GM21390 (cell line): ENCODE measurements at regions not wholly inside any gene's neighbourhood (a gene's known extent, or its start where the extent isn't known, plus 50 kb on each side); places are given as distances from the start of the nearest gene placed in this dataset.
"Not testable (repeated sequence)": the region's sequence is repeated elsewhere in the genome, so short reads cannot be mapped to it uniquely, and the experiment has no call there.

Experiments used
- ATAC-seq: cut with Tn5 transposase; IDR thresholded peaks from one replicate; pipeline ENCODE4 v1.9.1; 2021; ENCODE audit not compliant: unreplicated experiment

GRCh38 chr4:154035341-154035740 is 246.5 kb upstream of the SFRP2 start:
- no peak for ATAC-seq

- no peak for ATAC-seq
These were observed 245.0 kb upstream of the SFRP2 start for GRCh38 chr4:154033921-154034320.

GRCh38 chr4:154032914-154033313 is 244.0 kb upstream of the SFRP2 start:
- no peak for ATAC-seq

GRCh38 chr4:154030746-154031145 is 241.9 kb upstream of the SFRP2 start:
- no peak for ATAC-seq

GRCh38 chr4:154030152-154030551 is 241.3 kb upstream of the SFRP2 start:
- ATAC-seq: no peak

- ATAC-seq: no peak
These were observed 240.3 kb upstream of the SFRP2 start for GRCh38 chr4:154029171-154029570.

DNA sequence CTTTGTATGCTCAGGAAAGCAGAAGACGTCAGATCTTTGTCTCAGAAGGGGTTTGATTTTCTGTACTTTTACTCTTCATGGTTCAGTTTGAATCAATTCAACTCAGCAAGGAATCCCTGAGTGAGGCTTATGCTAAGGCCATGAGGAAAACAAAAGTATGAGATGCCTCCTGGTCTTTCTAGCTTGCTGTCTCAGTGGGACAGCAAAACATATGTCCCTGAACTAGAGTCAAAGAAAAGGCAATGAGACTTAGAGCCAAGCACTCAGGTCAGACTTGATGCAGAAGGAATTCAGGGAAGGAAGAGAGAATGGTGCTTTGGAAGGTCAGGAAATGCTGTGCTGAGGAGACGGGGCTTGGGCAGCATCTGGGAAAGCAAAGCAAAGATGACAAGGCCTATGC is 236.2 kb upstream of the SFRP2 start:
- no peak for ATAC-seq

- ATAC-seq: no peak
These were observed 235.3 kb upstream of the SFRP2 start for GRCh38 chr4:154024097-154024694.

GRCh38 chr4:154023671-154024070 is 234.8 kb upstream of the SFRP2 start:
- not testable (repeated sequence) for ATAC-seq

DNA sequence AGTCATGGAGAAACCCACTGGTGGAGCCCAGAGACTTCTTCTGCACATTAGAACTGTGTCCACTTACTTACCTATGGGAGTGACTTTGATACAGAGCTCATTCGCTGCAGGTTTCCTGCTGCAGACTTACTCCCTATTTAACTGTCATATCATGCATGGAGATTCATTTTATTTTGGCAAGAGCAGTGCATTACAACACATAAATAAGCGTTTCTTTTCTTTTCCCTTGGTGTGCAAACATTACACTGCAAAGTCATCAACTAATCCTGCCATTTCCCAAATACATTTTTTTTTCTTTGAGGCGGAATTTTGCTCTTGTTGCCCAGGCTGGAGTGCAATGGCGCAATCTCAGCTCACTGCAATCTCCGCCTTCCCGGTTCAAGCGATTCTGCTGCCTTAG is 230.9 kb upstream of the SFRP2 start:
- no peak for ATAC-seq

GRCh38 chr4:154018659-154019058 is 229.8 kb upstream of the SFRP2 start:
- ATAC-seq: no peak

DNA sequence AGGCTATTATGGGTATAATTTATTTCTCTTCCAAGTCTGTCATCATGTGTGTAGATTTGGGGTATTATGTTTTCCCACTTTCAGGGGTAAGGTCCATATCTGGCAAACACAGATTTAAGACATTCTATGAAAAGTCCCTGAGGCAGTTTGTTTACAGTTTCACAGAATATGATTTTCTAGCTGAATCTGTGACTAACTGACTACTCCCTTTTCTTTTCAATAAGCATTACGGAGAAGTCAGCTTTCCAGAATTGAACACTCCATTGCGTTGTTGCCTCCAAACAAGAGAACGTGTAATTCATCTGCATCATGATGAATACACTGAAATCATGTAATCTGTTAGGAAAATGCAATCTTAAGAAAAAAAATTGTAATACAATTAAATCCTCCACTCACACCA is 226.7 kb upstream of the SFRP2 start:
- no peak for ATAC-seq

DNA sequence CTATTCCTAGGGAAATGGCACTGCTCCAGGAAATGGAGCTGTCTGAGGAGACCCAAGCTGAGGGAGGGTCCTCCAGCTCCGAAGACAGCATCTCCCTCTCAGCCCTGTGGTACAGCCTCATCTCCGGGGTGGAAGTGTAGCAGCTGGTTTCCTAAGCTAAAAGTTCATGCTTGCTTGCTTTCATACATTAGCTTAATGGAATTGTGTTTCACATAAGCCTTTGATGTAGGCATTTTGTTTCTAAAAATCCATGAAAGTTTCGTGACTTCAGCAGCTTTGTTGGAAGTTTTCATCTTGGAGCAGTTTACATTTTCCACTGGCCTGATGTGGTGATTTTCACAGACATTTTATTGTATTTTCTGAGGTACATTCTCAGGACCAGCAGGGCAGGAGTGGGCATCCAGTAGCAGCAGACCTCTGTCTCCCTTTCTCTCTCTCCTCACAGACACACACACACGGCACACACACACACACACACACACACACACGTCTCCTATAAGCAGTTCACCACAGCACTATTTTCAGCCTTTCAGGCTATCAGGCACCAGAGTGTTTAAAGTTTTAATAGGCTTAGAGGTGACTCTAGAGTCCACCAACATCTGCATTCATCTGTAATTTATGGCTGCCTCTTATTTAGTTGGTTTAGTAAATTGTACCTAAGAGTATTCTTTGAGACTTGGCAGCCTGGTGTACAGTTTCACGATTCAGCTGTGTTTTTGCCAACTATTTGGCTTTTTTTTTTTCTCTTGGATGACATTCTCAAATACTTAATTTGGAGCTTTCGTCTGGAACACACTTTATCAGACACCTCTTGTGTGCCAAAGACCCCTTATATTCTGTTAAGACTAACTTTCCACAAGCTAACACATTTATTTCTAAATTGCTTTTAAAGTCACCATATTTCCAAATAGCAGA is 225.8 kb upstream of the SFRP2 start:
- no peak for ATAC-seq

- no peak for ATAC-seq
These were observed 224.7 kb upstream of the SFRP2 start for GRCh38 chr4:154013576-154013975.

DNA sequence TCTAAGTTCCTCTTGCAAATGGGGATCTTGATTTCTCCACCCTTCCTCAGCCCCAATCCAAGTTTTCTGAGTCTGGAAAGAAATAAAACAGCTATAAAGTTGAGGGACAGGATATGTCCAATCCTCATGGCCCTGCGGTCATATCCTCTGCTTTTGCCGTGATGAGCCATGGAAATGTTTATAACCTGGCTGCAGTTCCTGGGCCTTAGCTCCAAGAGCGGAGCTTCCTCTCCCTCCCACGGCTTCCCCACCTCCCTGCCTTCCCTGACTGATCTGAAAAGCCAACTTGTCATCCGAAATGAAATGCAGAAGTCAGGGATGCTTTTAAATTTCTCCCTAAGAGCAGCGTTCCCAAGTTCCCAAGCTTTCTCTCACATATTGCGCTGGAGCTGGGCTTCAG is 221.5 kb upstream of the SFRP2 start:
- ATAC-seq: no peak

GRCh38 chr4:154009788-154010187 is 220.9 kb upstream of the SFRP2 start:
- no peak for ATAC-seq

GRCh38 chr4:154009191-154009590 is 220.3 kb upstream of the SFRP2 start:
- ATAC-seq: no peak

DNA sequence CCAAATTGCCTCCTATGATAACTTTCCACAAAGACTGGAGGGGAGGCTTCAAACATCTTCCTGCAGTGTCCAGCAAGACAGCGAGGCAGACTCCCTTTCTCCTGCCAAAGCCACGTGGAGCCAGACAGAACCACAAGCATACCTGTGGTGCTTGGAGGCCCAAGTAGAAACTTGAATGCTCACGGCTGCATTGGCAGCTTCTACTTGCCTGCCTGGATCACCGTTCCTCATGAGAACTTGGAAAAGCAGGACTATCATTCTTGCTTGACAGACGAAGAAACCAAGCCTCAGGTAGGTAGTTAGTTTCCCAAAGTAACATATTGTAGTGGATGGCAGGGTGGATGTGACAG is 216.3 kb upstream of the SFRP2 start:
- no peak for ATAC-seq

- ATAC-seq: no peak
These were observed 215.8 kb upstream of the SFRP2 start for GRCh38 chr4:154004507-154005170.

DNA sequence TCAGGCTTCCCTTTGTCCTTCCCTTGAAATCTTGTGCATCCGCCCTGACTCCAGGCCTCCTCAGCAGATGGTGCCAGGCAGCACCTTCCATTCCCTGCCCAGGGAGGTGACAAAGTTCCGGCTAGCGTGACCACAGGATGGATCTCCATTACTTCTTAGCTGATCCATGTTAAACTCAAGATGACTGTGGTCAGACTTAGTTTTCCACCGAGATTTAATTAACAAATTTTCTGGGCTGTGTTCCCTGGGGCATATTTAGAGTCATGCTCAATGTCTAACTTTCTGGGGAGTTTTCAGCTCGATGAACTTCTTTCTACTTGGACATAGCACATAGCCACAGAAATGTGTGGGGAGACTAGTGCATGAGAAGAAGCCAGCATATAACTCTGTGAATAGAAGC is 215.1 kb upstream of the SFRP2 start:
- ATAC-seq: no peak

GRCh38 chr4:154003378-154003777 is 214.5 kb upstream of the SFRP2 start:
- no peak for ATAC-seq

DNA sequence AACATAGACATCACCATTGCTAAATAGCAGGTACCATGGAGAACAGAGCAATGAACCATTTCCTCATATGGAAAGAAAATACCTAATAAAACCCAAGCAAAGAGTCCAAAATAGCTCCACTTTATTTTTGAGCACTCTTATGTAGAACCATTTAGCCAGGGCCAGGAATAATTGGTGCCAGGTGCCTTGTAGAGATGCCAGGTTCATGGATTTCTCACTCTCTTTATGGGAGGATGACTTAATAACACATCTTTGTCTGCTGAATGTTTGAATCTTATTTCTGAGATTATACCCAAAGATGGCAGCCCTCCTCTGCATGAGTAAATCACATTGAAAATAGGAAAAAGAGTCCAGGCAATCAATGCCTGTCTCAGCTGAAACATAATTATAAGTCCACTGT is 212.3 kb upstream of the SFRP2 start:
- ATAC-seq: no peak
